ENCODE measurements at regions not wholly inside any gene's neighbourhood (a gene's known extent, or its start where the extent isn't known, plus 50 kb on each side); places are given as distances from the start of the nearest gene placed in this dataset.

GRCh38 chr5:89086390-89087086 lies 203.6 kb upstream of the MEF2C start:
- no peaks in the 10 kb centered on the region for H3K27me3 ChIP-seq (ENCODE audit: control insufficient read depth, insufficient read depth, low read length)
- TF ChIP-seq CTCF (IDR thresholded peaks at IDR 0.05), result no peak
- H3K79me2 ChIP-seq, result no peaks in the 10 kb centered on the region
- no peaks in the 10 kb centered on the region for H3K36me3 ChIP-seq (ENCODE audit: control insufficient read depth, insufficient read depth, low read length)
- no peaks in the 10 kb centered on the region for H3K4me1 ChIP-seq
- H3K9me3 ChIP-seq (ENCODE audit: control insufficient read depth, low read length), result no peaks in the 10 kb centered on the region
- H3K27ac ChIP-seq, result no peak overlapping the region
- H3K4me2 ChIP-seq (ENCODE audit: low read length), result no peak overlapping the region
- no peak overlapping the region for H2AFZ ChIP-seq
- no peak overlapping the region for H3K9ac ChIP-seq
- no peak overlapping the region for H3K4me3 ChIP-seq (ENCODE audit: low read depth, low read length)

GRCh38 chr5:89083791-89084190 lies 200.8 kb upstream of the MEF2C start:
- TF ChIP-seq CTCF (IDR thresholded peaks at IDR 0.05), result no peak
- no peaks in the 10 kb centered on the region for H3K27me3 ChIP-seq (ENCODE audit: control insufficient read depth, insufficient read depth, low read length)
- no peak overlapping the region for H3K9ac ChIP-seq
- H3K4me2 ChIP-seq (ENCODE audit: low read length), result no peak overlapping the region
- no peaks in the 10 kb centered on the region for H3K9me3 ChIP-seq (ENCODE audit: control insufficient read depth, low read length)
- no peaks in the 10 kb centered on the region for H3K4me1 ChIP-seq
- no peak overlapping the region for H3K4me3 ChIP-seq (ENCODE audit: low read depth, low read length)
- H3K27ac ChIP-seq, result no peak overlapping the region
- H3K79me2 ChIP-seq, result no peaks in the 10 kb centered on the region
- no peaks in the 10 kb centered on the region for H3K36me3 ChIP-seq (ENCODE audit: control insufficient read depth, insufficient read depth, low read length)
- no peak overlapping the region for H2AFZ ChIP-seq

- Histone ChIP-seq H3K9me3 (ENCODE audit: control insufficient read depth, low read length) (no peaks in the 10 kb centered on the region), H3K4me2 (ENCODE audit: low read length) (no peak overlapping the region), H3K79me2 (no peaks in the 10 kb centered on the region), H3K27ac (no peak overlapping the region), H3K36me3 (ENCODE audit: control insufficient read depth, insufficient read depth, low read length) (no peaks in the 10 kb centered on the region), H3K4me3 (ENCODE audit: low read depth, low read length) (no peak overlapping the region), H3K9ac (no peak overlapping the region), H2AFZ (no peak overlapping the region), H3K27me3 (ENCODE audit: control insufficient read depth, insufficient read depth, low read length) (no peaks in the 10 kb centered on the region), H3K4me1 (no peaks in the 10 kb centered on the region)
- no peak for TF ChIP-seq CTCF (IDR thresholded peaks at IDR 0.05)
Measured at GRCh38 chr5:89081360-89081759, 198.4 kb upstream of the MEF2C start.

GRCh38 chr5:89080467-89081116 lies 197.6 kb upstream of the MEF2C start:
- no peaks in the 10 kb centered on the region for H3K4me1 ChIP-seq
- no peak overlapping the region for H3K9ac ChIP-seq
- no peaks in the 10 kb centered on the region for H3K9me3 ChIP-seq (ENCODE audit: control insufficient read depth, low read length)
- TF ChIP-seq CTCF (IDR thresholded peaks at IDR 0.05), result no peak
- H3K27ac ChIP-seq, result no peak overlapping the region
- H3K4me2 ChIP-seq (ENCODE audit: low read length), result no peak overlapping the region
- H3K36me3 ChIP-seq (ENCODE audit: control insufficient read depth, insufficient read depth, low read length), result no peaks in the 10 kb centered on the region
- H3K4me3 ChIP-seq (ENCODE audit: low read depth, low read length), result no peak overlapping the region
- no peak overlapping the region for H2AFZ ChIP-seq
- H3K79me2 ChIP-seq, result no peaks in the 10 kb centered on the region
- H3K27me3 ChIP-seq (ENCODE audit: control insufficient read depth, insufficient read depth, low read length), result no peaks in the 10 kb centered on the region

Measured in parathyroid adenoma (tissue), 2 donors.